ENCODE measurements at regions not wholly inside any gene's neighbourhood (a gene's known extent, or its start where the extent isn't known, plus 50 kb on each side); places are given as distances from the start of the nearest gene placed in this dataset.

GRCh38 chr5:145324101-145324500 lies 511.0 kb downstream of the PRELID2 start:
- H3K9ac ChIP-seq (ENCODE audit: low read depth, low read length) = no peak overlapping the region
- no peaks in the 10 kb centered on the region for H3K9me3 ChIP-seq (ENCODE audit: insufficient read depth, low read length, severe bottlenecking)
- DNase-seq = no peak
- TF ChIP-seq EZH2 (IDR thresholded peaks at IDR 0.05; ENCODE audit: borderline replicate concordance, low read depth, low read length, severe bottlenecking) = no peak
- no peak for TF ChIP-seq CTCF (IDR thresholded peaks at IDR 0.05; ENCODE audit: borderline replicate concordance, extremely low read depth, low read length, poor library complexity, severe bottlenecking)
- ATAC-seq (ENCODE audit: insufficient read depth, low read depth) = no peak
- H3K4me3 ChIP-seq (ENCODE audit: low read depth in 1 of 2, low read length in 2 of 2) = no peak overlapping the region
- H4K20me1 ChIP-seq (ENCODE audit: insufficient read depth, low read length) = no peaks in the 10 kb centered on the region
- no peaks in the 10 kb centered on the region for H3K36me3 ChIP-seq (ENCODE audit: insufficient read depth, low read length)
- H2AFZ ChIP-seq (ENCODE audit: low read depth, low read length) = no peak overlapping the region
- H3K27ac ChIP-seq (ENCODE audit: low read length) = no peak overlapping the region
- no peaks in the 10 kb centered on the region for H3K27me3 ChIP-seq (ENCODE audit: insufficient read depth, low read length, poor library complexity)
- no peak overlapping the region for H3K4me2 ChIP-seq (ENCODE audit: insufficient read depth, low read length)
- no peaks in the 10 kb centered on the region for H3K4me1 ChIP-seq (ENCODE audit: insufficient read depth, low read length)
- H3K79me2 ChIP-seq (ENCODE audit: insufficient read depth, low read length) = no peaks in the 10 kb centered on the region

- no peak overlapping the region for H3K27ac ChIP-seq (ENCODE audit: low read length)
- H3K36me3 ChIP-seq (ENCODE audit: insufficient read depth, low read length) = no peaks in the 10 kb centered on the region
- DNase-seq = no peak
- no peak for TF ChIP-seq CTCF (IDR thresholded peaks at IDR 0.05; ENCODE audit: borderline replicate concordance, extremely low read depth, low read length, poor library complexity, severe bottlenecking)
- no peaks in the 10 kb centered on the region for H3K4me1 ChIP-seq (ENCODE audit: insufficient read depth, low read length)
- H3K9me3 ChIP-seq (ENCODE audit: insufficient read depth, low read length, severe bottlenecking) = no peaks in the 10 kb centered on the region
- H3K4me2 ChIP-seq (ENCODE audit: insufficient read depth, low read length) = no peak overlapping the region
- H3K27me3 ChIP-seq (ENCODE audit: insufficient read depth, low read length, poor library complexity) = no peaks in the 10 kb centered on the region
- no peaks in the 10 kb centered on the region for H3K79me2 ChIP-seq (ENCODE audit: insufficient read depth, low read length)
- H2AFZ ChIP-seq (ENCODE audit: low read depth, low read length) = no peak overlapping the region
- H3K9ac ChIP-seq (ENCODE audit: low read depth, low read length) = no peak overlapping the region
- ATAC-seq (ENCODE audit: insufficient read depth, low read depth) = no peak
- no peaks in the 10 kb centered on the region for H4K20me1 ChIP-seq (ENCODE audit: insufficient read depth, low read length)
- no peak overlapping the region for H3K4me3 ChIP-seq (ENCODE audit: low read depth in 1 of 2, low read length in 2 of 2)
Observed at GRCh38 chr5:145316282-145316681, 518.9 kb downstream of the PRELID2 start.

GRCh38 chr5:145307866-145308382 lies 527.2 kb downstream of the PRELID2 start:
- Histone ChIP-seq H3K27ac (ENCODE audit: low read length) (no peak overlapping the region), H3K9ac (ENCODE audit: low read depth, low read length) (no peak overlapping the region), H4K20me1 (ENCODE audit: insufficient read depth, low read length) (no peaks in the 10 kb centered on the region), H3K4me3 (ENCODE audit: low read depth in 1 of 2, low read length in 2 of 2) (no peak overlapping the region), H3K36me3 (ENCODE audit: insufficient read depth, low read length) (no peaks in the 10 kb centered on the region), H3K27me3 (ENCODE audit: insufficient read depth, low read length, poor library complexity) (no peaks in the 10 kb centered on the region), H3K4me1 (ENCODE audit: insufficient read depth, low read length) (no peaks in the 10 kb centered on the region), H3K4me2 (ENCODE audit: insufficient read depth, low read length) (no peak overlapping the region), H3K79me2 (ENCODE audit: insufficient read depth, low read length) (no peaks in the 10 kb centered on the region), H2AFZ (ENCODE audit: low read depth, low read length) (no peak overlapping the region), H3K9me3 (ENCODE audit: insufficient read depth, low read length, severe bottlenecking) (no peaks in the 10 kb centered on the region)
- no peak for DNase-seq
- no peak for ATAC-seq (ENCODE audit: insufficient read depth, low read depth)
- TF ChIP-seq CTCF (IDR thresholded peaks at IDR 0.05; ENCODE audit: borderline replicate concordance, extremely low read depth, low read length, poor library complexity, severe bottlenecking) = no peak
- TF ChIP-seq EZH2 (IDR thresholded peaks at IDR 0.05; ENCODE audit: borderline replicate concordance, low read depth, low read length, severe bottlenecking) = no peak
